Urothelium cell line (cell line): ENCODE measurements at regions not wholly inside any gene's neighbourhood (a gene's known extent, or its start where the extent isn't known, plus 50 kb on each side); places are given as distances from the start of the nearest gene placed in this dataset.
"Not testable (repeated sequence)": the region's sequence is repeated elsewhere in the genome, so short reads cannot be mapped to it uniquely, and the experiment has no call there.

ENCODE experiments used
- DNase-seq: peaks from one replicate; pipeline ENCODE4 v3.0.0; 2011; ENCODE audit warnings: low spot score, mixed read lengths
- FAIRE-seq: peaks from 2 replicates; lab custom pipeline; 2011; peaks lifted over from hg19 to GRCh38; lab: Jason Lieb, UNC

DNA sequence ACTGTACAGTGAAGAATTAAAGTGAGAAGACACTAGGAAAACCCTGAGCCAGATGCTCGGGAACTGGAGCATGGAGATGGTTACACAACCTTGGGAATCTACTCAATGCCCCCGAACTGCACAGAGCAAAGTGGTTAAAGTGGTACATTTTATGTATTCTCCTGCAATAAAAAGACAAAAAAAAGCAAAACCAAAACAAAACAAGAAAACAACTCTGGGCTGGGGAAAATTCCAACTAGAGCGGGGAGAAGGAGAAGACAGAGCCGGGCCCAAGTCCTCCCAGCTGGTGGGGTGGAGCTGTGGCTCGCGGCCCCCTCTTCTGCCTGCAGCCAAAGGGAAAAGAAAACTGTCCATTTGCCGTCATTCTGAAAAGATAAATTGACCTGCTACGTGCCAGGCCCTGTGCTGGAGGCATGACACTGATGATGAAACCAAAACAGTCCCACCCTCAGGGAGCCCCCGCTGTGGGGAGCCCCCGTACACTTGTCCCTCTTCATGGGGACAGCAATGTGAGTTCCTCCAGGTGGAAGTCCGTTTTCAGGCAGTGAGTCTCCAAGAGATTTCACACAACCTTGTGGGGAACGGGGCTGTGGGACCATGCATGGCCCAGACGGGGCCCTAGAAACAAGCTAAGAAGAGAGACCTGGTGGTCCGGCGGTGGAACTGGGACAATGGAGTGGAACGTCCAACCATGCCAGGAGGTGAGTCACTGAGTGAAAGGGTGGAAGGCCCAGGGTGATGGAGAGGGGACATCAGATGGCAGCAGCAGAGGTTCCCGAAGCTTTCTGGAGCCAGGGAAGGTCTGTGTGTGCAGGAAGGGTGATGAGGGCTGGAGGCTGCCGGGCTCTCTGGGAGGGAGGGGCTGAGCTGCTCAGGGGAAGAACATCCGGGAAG, 114.8 kb upstream of the COL5A1 start:
- FAIRE-seq: no peak
- DNase-seq: no peak

- FAIRE-seq (no peak), DNase-seq (no peak)
Measured at GRCh38 chr9:134530724-134531123, 110.9 kb upstream of the COL5A1 start.

DNA sequence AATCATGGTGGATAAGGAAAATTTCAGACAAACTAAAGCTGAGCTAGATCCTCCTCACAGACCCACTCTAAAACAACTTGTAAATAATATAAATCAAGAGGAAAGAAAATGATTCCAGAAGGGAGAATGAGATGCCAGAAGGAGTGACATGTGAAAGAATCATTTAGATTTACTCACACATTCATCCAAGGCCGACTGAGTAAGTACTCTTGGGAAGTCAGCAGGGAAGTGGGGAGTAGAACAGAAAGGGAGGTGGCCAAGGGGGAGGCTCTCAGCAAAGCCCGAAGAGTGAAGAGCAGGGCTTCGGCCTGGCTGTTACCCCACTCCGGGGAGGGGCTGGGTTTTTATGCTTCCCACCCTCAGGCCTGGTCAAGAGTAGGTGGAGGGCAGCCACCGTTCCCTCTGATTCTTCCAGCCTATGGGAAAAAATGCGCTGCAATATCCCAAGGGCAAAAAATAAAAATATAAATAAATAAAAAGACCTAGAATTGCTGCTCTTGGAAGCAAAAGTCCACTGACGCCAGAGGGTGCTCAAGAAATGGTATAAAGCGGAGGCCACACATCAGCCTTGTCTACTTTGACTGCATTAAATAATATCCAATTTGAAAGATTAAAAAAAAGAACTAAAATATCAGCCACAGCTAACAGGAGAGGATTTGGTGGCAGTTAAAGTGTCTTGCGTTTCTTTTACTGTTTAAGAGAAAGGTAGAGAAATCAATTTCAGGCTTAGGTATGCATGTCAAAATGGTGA, 110.2 kb upstream of the COL5A1 start:
- DNase-seq (no peak), FAIRE-seq (no peak)

DNA sequence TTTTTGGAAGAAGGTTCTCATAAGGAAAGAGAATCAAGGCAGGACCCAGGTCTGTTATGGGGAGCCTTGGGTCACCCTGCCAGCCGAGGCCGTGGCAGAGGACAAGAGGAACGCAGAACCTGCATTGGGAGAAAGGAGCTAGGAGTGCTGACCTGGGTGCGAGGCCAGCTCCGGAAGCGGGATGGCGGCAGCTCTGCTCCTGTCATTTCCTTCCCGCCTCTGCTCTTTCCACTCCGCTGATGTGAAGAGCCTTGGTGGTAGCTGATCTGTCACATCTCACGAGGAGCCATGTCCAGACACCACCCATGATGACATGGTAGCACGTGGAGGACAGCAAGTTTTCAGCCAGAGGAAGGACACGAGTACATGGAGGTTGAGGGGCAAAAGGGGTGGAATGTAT, 109.5 kb upstream of the COL5A1 start:
- DNase-seq (no peak), FAIRE-seq (no peak)

DNA sequence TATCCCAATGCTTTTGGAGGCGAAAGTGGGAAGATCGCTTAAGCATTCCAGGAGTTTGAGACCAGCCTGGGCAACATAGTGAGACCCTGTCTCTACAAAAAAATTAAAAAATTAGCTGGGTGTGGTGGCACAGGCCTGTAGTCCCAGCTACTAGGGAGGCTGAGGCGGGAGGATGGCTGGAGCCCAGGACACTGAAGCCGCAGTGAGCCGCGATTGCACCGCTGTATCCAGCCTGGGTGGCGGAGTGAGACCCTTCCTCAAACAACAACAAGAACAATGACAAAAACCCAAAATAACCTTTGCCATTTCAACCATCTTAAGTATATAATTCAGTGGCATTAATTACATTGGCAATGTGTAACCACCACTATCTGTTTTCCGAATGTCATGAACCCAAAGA, 108.9 kb upstream of the COL5A1 start:
- not testable (repeated sequence) for FAIRE-seq, DNase-seq

- DNase-seq: no peak
- peak; percentile 20 for FAIRE-seq
Measured at GRCh38 chr9:134533850-134534588, 107.6 kb upstream of the COL5A1 start.

DNA sequence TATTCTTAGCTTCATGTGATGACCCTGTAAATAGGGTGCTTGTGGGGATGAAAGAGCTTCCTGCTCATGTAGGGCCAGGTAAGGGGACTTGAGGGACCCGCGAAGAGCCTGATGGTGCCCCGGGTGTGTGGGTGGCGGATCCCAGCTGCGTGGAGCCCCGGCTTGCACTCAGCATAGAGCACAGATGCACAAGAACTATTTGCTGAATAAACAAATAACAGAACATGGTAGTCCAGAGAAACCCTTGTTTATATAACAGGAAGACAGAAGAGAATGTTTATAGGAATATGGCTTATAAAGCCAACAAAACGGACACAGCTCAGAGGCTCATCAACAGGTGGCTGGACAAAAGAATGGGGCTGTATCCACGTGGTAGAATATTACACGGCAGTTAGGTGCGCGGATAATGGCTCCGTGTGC, 106.9 kb upstream of the COL5A1 start:
- FAIRE-seq (no peak), DNase-seq (no peak)

- FAIRE-seq (no peak), DNase-seq (no peak)
Measured at GRCh38 chr9:134535171-134535570, 106.4 kb upstream of the COL5A1 start.

GRCh38 chr9:134536101-134536900, 105.3 kb upstream of the COL5A1 start:
- no peak for FAIRE-seq
- DNase-seq: peak; percentile 82

DNA sequence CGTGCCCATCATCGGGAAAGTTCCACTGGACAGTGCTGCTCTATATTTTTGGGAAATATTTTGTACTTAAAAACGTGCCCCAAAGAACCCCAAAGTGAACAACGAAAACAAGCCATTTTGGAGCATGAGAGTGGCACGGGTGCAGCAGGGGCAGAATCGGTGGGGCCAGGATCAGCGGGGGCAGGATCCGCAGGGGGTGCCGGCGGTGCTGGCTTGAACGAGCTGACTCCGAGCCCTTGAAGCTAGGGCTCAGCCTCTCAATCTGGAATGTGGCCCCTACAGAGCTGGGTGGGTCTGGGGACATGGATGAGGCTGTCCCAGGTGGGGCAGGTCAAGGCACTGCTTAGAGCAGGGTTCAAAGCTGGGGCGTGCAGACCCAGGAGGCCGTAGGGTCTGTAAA, 104.7 kb upstream of the COL5A1 start:
- no peak for DNase-seq
- FAIRE-seq: no peak

GRCh38 chr9:134537951-134538641, 103.5 kb upstream of the COL5A1 start:
- no peak for FAIRE-seq
- no peak for DNase-seq

DNA sequence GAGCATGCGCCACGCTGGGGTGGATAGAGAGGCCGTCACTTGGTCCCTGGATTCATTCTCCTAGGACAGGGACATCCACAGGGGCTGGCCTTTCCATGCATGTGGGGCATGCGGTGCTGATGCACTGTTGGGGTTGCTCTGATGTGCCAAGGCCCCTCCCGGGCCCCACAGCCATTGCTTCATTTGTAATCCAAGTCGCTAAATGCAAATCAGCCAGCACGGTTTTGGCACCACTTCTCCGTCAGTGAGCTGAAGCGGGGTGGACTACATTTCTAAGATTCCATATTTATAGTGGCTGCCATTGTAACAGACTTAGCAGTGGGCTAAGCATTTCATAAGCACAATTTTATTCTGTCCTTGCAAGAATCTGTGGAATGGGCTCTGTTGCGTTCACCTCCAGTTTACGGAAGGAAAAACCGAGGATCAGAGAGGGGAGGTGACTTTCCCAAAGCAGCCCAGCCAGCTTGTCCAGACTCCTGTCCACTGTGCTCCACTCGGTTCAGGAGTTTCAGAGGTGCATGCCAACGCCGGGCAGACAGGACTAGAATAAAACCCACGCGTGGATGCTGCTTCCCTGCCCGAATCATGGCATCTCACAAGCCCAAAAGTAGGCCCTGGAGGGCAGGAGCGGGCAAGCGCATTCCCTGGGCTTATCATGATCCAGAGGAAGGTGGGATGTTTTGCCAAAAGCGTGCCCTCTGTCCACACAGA, 102.6 kb upstream of the COL5A1 start:
- FAIRE-seq (no peak), DNase-seq (no peak)

DNA sequence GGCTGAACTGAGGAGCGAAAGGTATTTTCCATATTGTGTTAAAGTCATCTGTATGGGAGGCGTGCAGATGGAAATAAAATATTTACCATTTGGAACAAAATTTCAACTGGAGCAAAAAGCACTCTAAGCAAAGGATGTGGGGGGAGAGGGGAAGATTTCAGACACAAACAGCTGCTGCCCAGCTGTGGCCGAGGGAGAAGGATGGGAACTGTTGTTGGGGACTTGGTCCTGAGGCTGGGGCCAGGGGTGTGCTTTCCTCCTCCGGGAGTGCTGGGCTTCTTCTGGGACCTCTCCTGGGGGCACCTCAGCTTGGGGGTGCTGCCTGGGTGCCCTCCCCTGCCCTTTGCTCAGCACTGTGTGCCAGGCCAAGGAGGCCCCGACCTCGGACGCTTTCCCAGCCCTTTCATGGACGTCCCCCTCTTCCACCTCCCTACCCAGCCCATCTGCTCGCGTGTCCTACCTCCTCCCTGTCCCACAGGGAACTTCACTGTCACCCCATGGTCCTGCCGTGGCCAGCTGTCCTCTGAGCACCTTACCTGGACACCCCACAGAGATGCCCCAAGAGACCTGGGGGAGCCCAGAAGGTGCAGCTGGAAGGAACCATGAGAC, 101.9 kb upstream of the COL5A1 start:
- FAIRE-seq: no peak

GRCh38 chr9:134540276-134541096, 101.1 kb upstream of the COL5A1 start:
- DNase-seq (no peak), FAIRE-seq (no peak)

More for the DNA sequence above, 101.9 kb upstream of the COL5A1 start:
- no peak for DNase-seq

GRCh38 chr9:134541097-134541747, 100.4 kb upstream of the COL5A1 start:
- FAIRE-seq (peak; percentile 37), DNase-seq (no peak)

- FAIRE-seq: peak; percentile 76
Measured at GRCh38 chr9:134544388-134545214, 97.0 kb upstream of the COL5A1 start.

DNA sequence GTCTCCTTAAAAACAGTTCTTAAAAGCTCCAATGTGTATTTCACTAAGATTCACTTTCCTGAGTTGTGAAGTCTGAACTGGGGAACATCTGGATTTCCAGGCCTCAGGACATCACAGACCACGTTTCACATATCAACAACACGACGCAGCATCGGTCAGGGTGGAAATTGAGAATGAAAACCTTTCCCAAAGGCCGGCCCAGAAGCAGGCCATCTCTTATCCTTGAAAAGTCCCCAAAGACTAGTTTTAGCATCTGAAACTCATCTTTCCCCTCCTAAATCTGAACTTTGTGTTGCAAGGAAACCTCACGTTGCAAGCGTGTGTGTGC, 96.4 kb upstream of the COL5A1 start:
- FAIRE-seq: no peak
- no peak for DNase-seq

More at GRCh38 chr9:134544388-134545214, 97.0 kb upstream of the COL5A1 start:
- peak; percentile 91 for DNase-seq
